Esophagus (tissue), 2 donors: ENCODE measurements at regions not wholly inside any gene's neighbourhood (a gene's known extent, or its start where the extent isn't known, plus 50 kb on each side); places are given as distances from the start of the nearest gene placed in this dataset.
"Not testable (repeated sequence)": the region's sequence is repeated elsewhere in the genome, so short reads cannot be mapped to it uniquely, and the experiment has no call there.

Experiments
- H3K27ac ChIP-seq, 2 donors: one replicate each; pipeline ENCODE4 v1.5.1; 2013; ENCODE audit warnings: low read depth in 2 of 2, mild to moderate bottlenecking in 2 of 2, inconsistent platforms in 1 of 2, low read length in 1 of 2, moderate library complexity in 1 of 2
- H3K27me3 ChIP-seq, 2 donors: one replicate each; pipeline ENCODE4 v1.6.1; 2013; ENCODE audit warnings: low read length in 2 of 2, control low read depth in 1 of 2, mild to moderate bottlenecking in 1 of 2; ENCODE audit not compliant: insufficient read depth in 2 of 2, control insufficient read depth in 1 of 2
- H3K36me3 ChIP-seq, 2 donors: one replicate each; pipeline ENCODE4 v1.6.1; 2013; ENCODE audit warnings: low read length in 1 of 2; ENCODE audit not compliant: control insufficient read depth in 2 of 2, insufficient read depth in 2 of 2
- H3K4me1 ChIP-seq, 2 donors: one replicate each; pipeline ENCODE4 v1.6.1; 2013; ENCODE audit warnings: low read length in 1 of 2; ENCODE audit not compliant: control insufficient read depth in 2 of 2, insufficient read depth in 2 of 2
- H3K4me3 ChIP-seq, 2 donors: one replicate each; pipeline ENCODE4 v1.5.1; 2013; ENCODE audit warnings: low read length in 2 of 2, mild to moderate bottlenecking in 2 of 2, low read depth in 1 of 2, moderate library complexity in 1 of 2
- H3K9me3 ChIP-seq, 2 donors: one replicate each; pipeline ENCODE4 v1.6.1; 2013; ENCODE audit warnings: mild to moderate bottlenecking in 2 of 2, low read depth in 1 of 2, low read length in 1 of 2, moderate library complexity in 1 of 2; ENCODE audit not compliant: control insufficient read depth in 2 of 2, insufficient read depth in 1 of 2
- WGBS, 2 donors: extraction: QIAGEN DNeasy Blood & Tissue Kit; methylation state at CpG; one replicate each; pipeline ENCODE4 v1.1.7; 2013; 5-methylcytosine and 5-hydroxymethylcytosine counted together
- donor health status: healthy with polysubstance abuse.
- donor health status: Bipolar disorder and iron deficiency.

DNA sequence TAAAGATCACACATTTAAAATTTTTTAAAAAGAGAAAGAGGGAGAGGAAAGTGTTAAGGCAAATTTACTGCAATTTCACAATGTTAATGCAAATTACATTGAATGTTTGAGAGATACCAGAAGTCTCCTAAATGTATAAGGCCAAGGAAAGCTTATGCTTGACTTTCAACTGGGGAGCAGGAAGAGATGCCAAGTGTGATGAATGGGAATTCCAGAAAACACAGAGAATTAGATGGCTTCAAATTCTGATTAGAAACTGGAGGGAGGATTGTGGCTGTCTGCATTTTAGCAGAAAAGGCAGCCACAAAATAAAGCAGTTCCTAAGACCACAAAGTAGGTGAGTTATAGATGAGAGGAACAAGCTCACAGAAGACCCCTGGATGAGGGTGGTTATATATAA lies 328.3 kb upstream of the CITED2 start:
- H3K27me3 ChIP-seq: no peaks in the 10 kb centered on the region
- no peaks in the 10 kb centered on the region for H3K4me1 ChIP-seq
- H3K4me3 ChIP-seq: no peak overlapping the region
- no peaks in the 10 kb centered on the region for H3K36me3 ChIP-seq
- peaks cover 0 to 3% of the 10 kb centered on the region in 2 donors for H3K9me3 ChIP-seq
- H3K27ac ChIP-seq: no peak overlapping the region

DNA sequence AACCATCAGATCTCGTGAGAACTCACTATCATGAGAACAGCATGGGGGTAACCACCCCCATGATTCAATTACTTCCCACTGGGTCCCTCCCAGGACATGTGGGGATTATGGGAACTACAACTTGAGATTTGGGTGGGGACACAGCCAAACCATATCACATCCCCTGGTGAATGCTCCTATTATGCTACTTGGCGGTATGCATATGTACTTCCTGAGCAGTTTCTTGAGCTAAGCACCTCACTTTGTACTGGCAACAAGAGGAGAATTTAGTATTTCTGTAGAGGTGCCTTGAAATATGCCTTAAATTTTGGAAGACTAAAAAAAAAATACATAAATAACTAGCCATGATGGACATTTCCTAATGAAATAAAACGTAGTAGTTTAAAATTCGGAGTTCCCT lies 327.2 kb upstream of the CITED2 start:
- 94% methylated on average over 4 of the region's 4 CpGs for WGBS, 2 donors
- H3K27me3 ChIP-seq: no peaks in the 10 kb centered on the region
- H3K36me3 ChIP-seq: no peaks in the 10 kb centered on the region
- H3K4me3 ChIP-seq: no peak overlapping the region
- H3K27ac ChIP-seq: no peak overlapping the region
- peaks cover 0 to 3% of the 10 kb centered on the region in 2 donors for H3K9me3 ChIP-seq
- no peaks in the 10 kb centered on the region for H3K4me1 ChIP-seq

DNA sequence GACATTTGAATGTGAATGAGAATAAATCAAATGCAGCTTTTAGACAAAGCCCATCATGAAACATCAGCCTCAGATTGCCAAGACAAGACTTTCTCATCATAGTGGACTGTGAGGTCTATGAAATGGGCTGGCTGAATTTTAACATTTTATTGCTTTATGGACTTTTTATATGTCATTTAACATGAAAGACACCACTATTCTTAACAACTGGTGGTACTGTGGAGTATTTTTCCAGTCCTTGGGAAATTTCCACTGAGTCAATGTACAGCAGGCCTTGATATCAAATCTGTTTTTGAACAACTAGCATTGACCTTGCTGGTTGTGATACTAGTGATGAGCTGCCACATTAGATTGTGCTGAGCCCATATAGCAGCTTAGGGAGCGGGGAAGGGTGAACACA lies 326.6 kb upstream of the CITED2 start:
- 86 to 97% methylated on average over 1 of the region's 1 CpG for WGBS, 2 donors
- no peak overlapping the region for H3K4me3 ChIP-seq

DNA sequence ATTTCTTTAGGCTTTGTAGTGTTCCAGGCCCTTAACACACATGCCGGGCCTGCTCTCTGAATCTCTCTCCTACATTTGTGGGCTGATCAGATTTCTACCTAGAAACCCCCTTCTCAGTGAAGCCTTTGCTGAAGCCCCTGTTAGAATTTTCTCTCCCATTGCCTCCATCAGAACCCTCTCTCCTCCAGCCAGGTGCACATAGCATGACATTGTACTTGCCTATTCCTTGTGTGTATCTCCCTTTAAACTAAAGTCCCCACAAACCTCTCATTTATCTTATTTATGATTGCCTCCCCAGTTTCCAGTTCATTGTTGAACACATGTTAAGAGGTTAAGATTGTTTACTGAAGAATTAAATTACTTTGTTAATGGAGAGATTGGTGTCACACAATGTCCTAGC lies 325.5 kb upstream of the CITED2 start:
- 98 to 100% methylated on average over 1 of the region's 1 CpG for WGBS, 2 donors
- Histone ChIP-seq H3K36me3 (no peaks in the 10 kb centered on the region), H3K4me3 (no peak overlapping the region), H3K27ac (no peak overlapping the region), H3K27me3 (no peaks in the 10 kb centered on the region), H3K9me3 (no peaks in the 10 kb centered on the region), H3K4me1 (no peaks in the 10 kb centered on the region)

More for the DNA sequence above, 326.6 kb upstream of the CITED2 start:
- no peaks in the 10 kb centered on the region for H3K4me1 ChIP-seq
- peaks cover 0 to 3% of the 10 kb centered on the region in 2 donors for H3K9me3 ChIP-seq
- H3K27ac ChIP-seq: no peak overlapping the region
- no peaks in the 10 kb centered on the region for H3K36me3 ChIP-seq
- no peaks in the 10 kb centered on the region for H3K27me3 ChIP-seq

DNA sequence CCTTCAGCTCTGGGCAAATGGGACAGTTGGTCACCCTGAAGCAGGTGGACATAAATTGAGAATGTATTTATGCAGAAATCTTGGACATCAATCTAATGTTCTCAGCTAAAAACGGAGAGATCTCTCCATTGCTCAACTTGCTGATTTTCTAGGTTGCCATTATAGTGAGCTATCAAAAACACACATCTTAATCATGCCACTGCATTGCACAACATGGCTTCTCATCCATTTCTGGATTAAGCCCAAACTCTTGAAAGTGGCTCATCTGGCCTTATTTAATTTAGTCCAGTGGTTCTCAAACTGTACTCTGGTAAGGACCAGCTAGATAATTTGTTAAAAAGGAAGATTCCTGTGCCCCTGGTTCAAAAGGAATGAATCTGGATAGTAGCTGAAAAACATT lies 324.9 kb upstream of the CITED2 start:
- H3K4me3 ChIP-seq: no peak overlapping the region
- WGBS, 2 donors: 52 to 54% methylated on average over 1 of the region's 1 CpG
- no peak overlapping the region for H3K27ac ChIP-seq
- H3K27me3 ChIP-seq: no peaks in the 10 kb centered on the region
- H3K4me1 ChIP-seq: no peaks in the 10 kb centered on the region
- no peaks in the 10 kb centered on the region for H3K9me3 ChIP-seq
- no peaks in the 10 kb centered on the region for H3K36me3 ChIP-seq

DNA sequence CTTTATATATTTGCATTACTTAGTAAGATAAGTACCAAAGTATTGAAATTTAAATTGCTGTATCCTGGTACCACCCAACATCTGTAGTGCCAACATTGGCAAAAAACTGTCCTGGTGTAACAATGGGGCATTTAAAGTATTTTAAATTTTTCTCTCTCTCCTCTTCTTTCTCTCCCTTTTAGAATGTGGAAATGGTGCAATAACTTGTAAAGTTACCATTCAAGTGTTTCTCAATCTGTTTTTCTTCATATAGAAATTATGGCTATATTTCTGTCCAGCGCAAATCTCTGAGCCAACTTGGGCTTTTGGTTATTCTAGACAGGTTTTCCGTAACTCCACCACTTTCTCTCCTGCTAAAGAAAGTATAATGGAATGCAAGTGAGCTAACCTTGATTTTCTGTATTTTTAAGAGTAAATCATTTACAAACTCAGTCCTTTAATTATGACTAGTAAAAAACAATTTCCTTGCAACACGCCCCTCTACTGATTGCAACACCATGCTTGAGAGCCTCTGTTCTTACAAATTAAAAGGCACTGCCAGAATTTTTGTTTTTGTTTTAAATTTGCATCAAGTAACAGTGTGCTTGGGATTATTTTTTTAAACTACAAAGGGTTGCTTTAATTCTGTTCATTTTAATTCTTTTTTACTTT lies 324.2 kb upstream of the CITED2 start:
- H3K4me1 ChIP-seq: no peaks in the 10 kb centered on the region
- no peak overlapping the region for H3K4me3 ChIP-seq
- no peaks in the 10 kb centered on the region for H3K36me3 ChIP-seq
- no peaks in the 10 kb centered on the region for H3K9me3 ChIP-seq
- WGBS, 2 donors: 80 to 88% methylated on average over 3 of the region's 3 CpGs
- H3K27me3 ChIP-seq: no peaks in the 10 kb centered on the region
- no peak overlapping the region for H3K27ac ChIP-seq

DNA sequence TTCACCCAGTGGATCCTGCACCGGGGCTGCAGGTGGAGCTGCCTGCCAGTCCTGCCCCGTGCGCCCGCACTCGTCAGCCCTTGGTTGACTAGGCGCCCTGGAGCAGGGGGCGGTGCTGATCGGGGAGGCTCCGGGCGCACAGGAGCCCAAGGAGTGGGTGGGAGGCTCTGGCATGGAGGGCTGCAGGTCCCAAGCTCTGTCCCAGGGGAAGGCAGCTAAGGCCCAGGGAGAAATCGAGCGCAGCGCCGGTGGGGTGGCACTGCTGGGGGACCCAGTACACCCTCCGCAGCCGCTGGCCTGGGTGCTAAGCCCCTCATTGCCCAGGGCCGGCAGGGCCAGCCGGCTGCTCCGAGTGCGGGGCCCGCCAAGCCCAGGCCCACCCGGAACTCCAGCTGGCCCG lies 323.4 kb upstream of the CITED2 start:
- H3K9me3 ChIP-seq, H3K4me3 ChIP-seq, H3K27ac ChIP-seq, H3K27me3 ChIP-seq, H3K36me3 ChIP-seq, H3K4me1 ChIP-seq: not testable (repeated sequence)
- WGBS, 2 donors: 95 to 98% methylated on average over 23 of the region's 23 CpGs

DNA sequence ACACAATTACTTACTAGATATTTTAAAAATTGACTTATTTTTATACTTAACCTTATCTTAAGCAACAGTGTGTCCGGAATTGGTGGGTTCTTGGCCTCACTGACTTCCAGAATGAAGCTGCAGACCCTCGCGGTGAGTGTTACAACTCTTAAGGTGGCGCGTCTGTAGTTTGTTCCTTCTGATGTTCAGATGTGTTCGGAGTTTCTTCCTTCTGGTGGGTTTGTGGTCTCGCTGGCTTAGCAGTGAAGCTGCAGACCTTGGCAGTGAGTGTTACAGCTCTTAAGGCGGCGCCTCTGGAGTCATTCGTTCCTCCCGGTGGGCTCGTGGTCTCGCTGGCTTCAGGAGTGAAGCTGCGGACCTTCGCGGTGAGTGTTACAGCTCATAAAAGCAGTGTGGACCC lies 322.5 kb upstream of the CITED2 start:
- not testable (repeated sequence) for H3K9me3 ChIP-seq, H3K4me1 ChIP-seq, H3K36me3 ChIP-seq, H3K27ac ChIP-seq, H3K4me3 ChIP-seq, H3K27me3 ChIP-seq
- 89 to 91% methylated on average over 16 of the region's 16 CpGs for WGBS, 2 donors

DNA sequence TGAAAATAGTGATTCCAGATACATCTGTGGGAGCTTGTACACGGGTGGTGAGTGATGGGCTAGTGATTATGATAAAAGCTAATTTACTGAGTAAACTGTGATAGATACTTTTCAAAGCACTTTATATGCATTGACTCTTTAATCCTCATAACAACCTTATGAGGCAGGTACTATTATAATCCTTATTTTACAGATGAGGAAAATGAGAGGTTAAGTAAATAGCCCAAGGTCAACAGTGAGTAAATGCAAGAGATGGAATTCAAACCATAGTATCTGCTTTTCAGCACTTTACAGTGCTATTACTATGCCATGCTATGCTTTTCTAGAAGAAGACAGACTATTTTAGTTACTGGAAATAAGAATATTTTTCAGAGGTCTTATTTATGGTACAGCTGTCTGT lies 320.9 kb upstream of the CITED2 start:
- no peak overlapping the region for H3K4me3 ChIP-seq
- H3K27me3 ChIP-seq: no peaks in the 10 kb centered on the region
- H3K4me1 ChIP-seq: no peaks in the 10 kb centered on the region
- no peak overlapping the region for H3K27ac ChIP-seq
- WGBS, 2 donors: 65 to 71% methylated on average over 1 of the region's 1 CpG
- no peaks in the 10 kb centered on the region for H3K36me3 ChIP-seq
- no peaks in the 10 kb centered on the region for H3K9me3 ChIP-seq

DNA sequence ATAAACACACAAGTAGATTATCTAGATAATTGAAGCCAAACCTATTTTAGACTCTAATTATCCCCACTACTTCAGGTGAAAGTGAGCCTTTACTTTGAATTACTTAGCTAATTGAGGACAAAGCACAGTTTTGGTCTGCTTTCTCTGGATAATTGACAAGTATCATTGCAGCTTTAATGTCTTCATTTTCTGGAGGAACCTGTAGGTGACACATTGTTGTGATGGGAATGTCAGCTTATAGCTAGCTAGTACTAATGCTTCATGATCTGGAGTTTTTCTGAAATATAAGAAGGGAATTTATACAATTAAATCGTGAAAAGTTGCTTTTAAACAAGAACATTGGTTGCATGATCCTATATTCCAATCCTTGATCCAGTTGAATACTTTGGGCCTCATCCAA lies 319.3 kb upstream of the CITED2 start:
- Histone ChIP-seq H3K4me3 (no peak overlapping the region), H3K36me3 (no peaks in the 10 kb centered on the region), H3K27ac (no peak overlapping the region), H3K9me3 (no peaks in the 10 kb centered on the region), H3K4me1 (no peaks in the 10 kb centered on the region), H3K27me3 (no peaks in the 10 kb centered on the region)
- 72 to 78% methylated on average over 1 of the region's 1 CpG for WGBS, 2 donors
